Loucy (cell line): ENCODE measurements at regions not wholly inside any gene's neighbourhood (a gene's known extent, or its start where the extent isn't known, plus 50 kb on each side); places are given as distances from the start of the nearest gene placed in this dataset.

ENCODE experiments used
- H2AFZ ChIP-seq: fragments of 200-600 bp; sonication (generic); 2 replicates; pipeline ENCODE4 v1.6.0; 2016; ENCODE audit warnings: antibody characterized with exemption, mild to moderate bottlenecking, low read length, moderate library complexity
- H3F3A ChIP-seq: fragments of 200-600 bp; 2 replicates; pipeline ENCODE4 v1.6.0; 2016; ENCODE audit warnings: antibody characterized with exemption, low read depth, mild to moderate bottlenecking
- H3K27me3 ChIP-seq: fragments of 200-600 bp; sonication (generic); 2 replicates; pipeline ENCODE4 v1.6.1; 2014; ENCODE audit warnings: low read length, mild to moderate bottlenecking; ENCODE audit not compliant: insufficient read depth, poor library complexity, severe bottlenecking
- H3K36me3 ChIP-seq: fragments of 200-600 bp; sonication (generic); 2 replicates; pipeline ENCODE4 v1.6.1; 2016; ENCODE audit warnings: low read length; ENCODE audit not compliant: insufficient read depth
- H3K4me1 ChIP-seq: fragments of 200-600 bp; sonication (generic); 2 replicates; pipeline ENCODE4 v1.5.1; 2014; ENCODE audit warnings: low read length, mild to moderate bottlenecking; ENCODE audit not compliant: insufficient read depth, poor library complexity, severe bottlenecking
- H3K4me2 ChIP-seq: fragments of 200-600 bp; sonication (generic); 2 replicates; pipeline ENCODE4 v1.6.0; 2014; ENCODE audit warnings: antibody characterized with exemption, low read length, low read depth, mild to moderate bottlenecking; ENCODE audit not compliant: poor library complexity, severe bottlenecking
- H3K4me3 ChIP-seq: fragments of 200-600 bp; sonication (generic); 2 replicates; pipeline ENCODE4 v1.5.1; 2014; ENCODE audit warnings: low read length, mild to moderate bottlenecking, mixed read lengths; ENCODE audit not compliant: poor library complexity, severe bottlenecking
- H3K79me2 ChIP-seq: fragments of 200-600 bp; sonication (generic); 2 replicates; pipeline ENCODE4 v1.6.1; 2014; ENCODE audit warnings: low read length; ENCODE audit not compliant: insufficient read depth
- H3K9ac ChIP-seq: fragments of 200-600 bp; sonication (generic); 2 replicates; pipeline ENCODE4 v1.6.0; 2014; ENCODE audit warnings: mild to moderate bottlenecking, low read depth, low read length, moderate library complexity; ENCODE audit not compliant: poor library complexity, severe bottlenecking
- H3K9me2 ChIP-seq: fragments of 200-600 bp; sonication (generic); replicated peaks from 2 replicates; pipeline ENCODE4 v1.6.1; 2016; ENCODE audit warnings: low read depth, low read length, mixed read lengths
- H3K9me3 ChIP-seq: fragments of 200-600 bp; sonication (generic); 2 replicates; pipeline ENCODE4 v1.6.1; 2014; ENCODE audit warnings: mild to moderate bottlenecking, antibody characterized with exemption, low read length, low read depth; ENCODE audit not compliant: insufficient read depth
- H4K20me1 ChIP-seq: fragments of 200-600 bp; sonication (generic); 2 replicates; pipeline ENCODE4 v1.6.0; 2014; ENCODE audit warnings: antibody characterized with exemption, low read length, mild to moderate bottlenecking; ENCODE audit not compliant: insufficient read depth, poor library complexity, severe bottlenecking
- CTCF ChIP-seq: fragments of 200-600 bp; sonication (generic); conservative IDR thresholded peaks from 2 replicates; pipeline ENCODE4 v1.5.1; 2014; ENCODE audit warnings: mild to moderate bottlenecking, antibody characterized with exemption, low read length
- EZH2phosphoT487 ChIP-seq: fragments of 200-600 bp; IDR thresholded peaks from 2 replicates; pipeline ENCODE4 v1.6.1; 2018; ENCODE audit warnings: antibody characterized with exemption, mild to moderate bottlenecking, moderate library complexity, borderline replicate concordance

GRCh38 chr5:126311766-126312165 lies 111.4 kb upstream of the GRAMD2B start:
- no peak overlapping the region for H2AFZ ChIP-seq
- H3K9me3 ChIP-seq = no peaks in the 10 kb centered on the region

GRCh38 chr5:126315341-126315740 lies 107.9 kb upstream of the GRAMD2B start:
- Histone ChIP-seq H3K27me3 (no peaks in the 10 kb centered on the region), H3K9me2 (no peaks in the 10 kb centered on the region), H3K36me3 (no peaks in the 10 kb centered on the region)

More at GRCh38 chr5:126311766-126312165, 111.4 kb upstream of the GRAMD2B start:
- no peaks in the 10 kb centered on the region for H3K79me2 ChIP-seq
- TF ChIP-seq EZH2phosphoT487 (no peak), CTCF (no peak)
- H3K4me1 ChIP-seq = no peaks in the 10 kb centered on the region
- no peak overlapping the region for H3K9ac ChIP-seq
- no peak overlapping the region for H3K4me3 ChIP-seq
- H3F3A ChIP-seq = no peaks in the 10 kb centered on the region
- H4K20me1 ChIP-seq = no peaks in the 10 kb centered on the region
- no peaks in the 10 kb centered on the region for H3K27me3 ChIP-seq
- no peaks in the 10 kb centered on the region for H3K9me2 ChIP-seq
- no peak overlapping the region for H3K4me2 ChIP-seq
- no peaks in the 10 kb centered on the region for H3K36me3 ChIP-seq

GRCh38 chr5:126332326-126332725 lies 90.9 kb upstream of the GRAMD2B start:
- no peak overlapping the region for H3K9ac ChIP-seq
- H3K79me2 ChIP-seq = no peaks in the 10 kb centered on the region
- H4K20me1 ChIP-seq = no peaks in the 10 kb centered on the region
- H3K9me3 ChIP-seq = no peaks in the 10 kb centered on the region
- TF ChIP-seq CTCF (no peak), EZH2phosphoT487 (no peak)
- no peaks in the 10 kb centered on the region for H3K9me2 ChIP-seq
- no peaks in the 10 kb centered on the region for H3F3A ChIP-seq
- no peak overlapping the region for H3K4me2 ChIP-seq
- H2AFZ ChIP-seq = no peak overlapping the region
- no peak overlapping the region for H3K4me3 ChIP-seq
- no peaks in the 10 kb centered on the region for H3K4me1 ChIP-seq
- H3K36me3 ChIP-seq = no peaks in the 10 kb centered on the region
- no peaks in the 10 kb centered on the region for H3K27me3 ChIP-seq

More at GRCh38 chr5:126315341-126315740, 107.9 kb upstream of the GRAMD2B start:
- no peak overlapping the region for H3K4me2 ChIP-seq
- no peak overlapping the region for H3K4me3 ChIP-seq
- H2AFZ ChIP-seq = no peak overlapping the region
- no peak overlapping the region for H3K9ac ChIP-seq
- no peaks in the 10 kb centered on the region for H3K4me1 ChIP-seq
- no peaks in the 10 kb centered on the region for H4K20me1 ChIP-seq
- H3K9me3 ChIP-seq = no peaks in the 10 kb centered on the region
- no peaks in the 10 kb centered on the region for H3F3A ChIP-seq
- H3K79me2 ChIP-seq = no peaks in the 10 kb centered on the region
- TF ChIP-seq CTCF (no peak), EZH2phosphoT487 (no peak)
